AG20443 (cell line): ENCODE measurements at regions not wholly inside any gene's neighbourhood (a gene's known extent, or its start where the extent isn't known, plus 50 kb on each side); places are given as distances from the start of the nearest gene placed in this dataset.
A peak's percentile ranks its signal among the peaks of the same experiment; 100 is the strongest.

Experiments used
- DNase-seq: peaks from one replicate; pipeline ENCODE4 v3.0.0; 2012; ENCODE audit warnings: low spot score, mixed read lengths

DNA sequence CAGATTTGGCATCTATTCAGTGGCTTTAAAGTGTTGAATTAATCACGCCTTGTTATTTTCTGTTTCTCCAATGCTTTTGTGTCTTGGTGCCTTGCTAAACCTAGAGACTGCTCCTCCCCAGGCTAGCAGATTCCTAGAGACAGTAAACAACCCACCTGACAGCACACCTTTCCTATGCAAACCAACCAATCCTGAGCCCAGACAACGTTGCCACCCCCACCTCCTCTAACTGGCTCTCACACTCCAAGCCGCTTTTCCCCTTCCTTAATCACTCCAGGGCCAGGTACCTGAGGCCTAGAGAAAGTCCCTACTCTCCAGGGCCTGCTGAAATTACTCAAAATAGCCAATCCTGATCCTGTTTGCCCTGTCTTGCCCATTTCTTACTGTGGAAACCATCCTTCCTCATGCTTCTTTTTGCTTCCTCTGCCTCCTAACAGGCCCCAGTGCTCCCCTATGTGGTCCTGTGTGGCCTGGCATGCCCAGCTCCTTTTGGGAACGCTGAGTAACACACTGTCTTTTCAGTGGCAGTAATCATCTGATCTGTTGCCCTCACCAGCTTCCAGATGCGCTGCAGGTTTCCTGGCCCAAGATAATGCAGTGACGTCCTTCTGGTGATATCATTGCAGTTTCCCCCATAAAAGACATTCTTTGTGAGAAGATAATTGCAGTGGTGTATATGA lies 53.4 kb downstream of the GAS1 start:
- DNase-seq = no peak

- DNase-seq = no peak
Measured at GRCh38 chr9:86892576-86892975, 54.7 kb downstream of the GAS1 start.

- DNase-seq = no peak
Measured at GRCh38 chr9:86891886-86892437, 55.3 kb downstream of the GAS1 start.

DNA sequence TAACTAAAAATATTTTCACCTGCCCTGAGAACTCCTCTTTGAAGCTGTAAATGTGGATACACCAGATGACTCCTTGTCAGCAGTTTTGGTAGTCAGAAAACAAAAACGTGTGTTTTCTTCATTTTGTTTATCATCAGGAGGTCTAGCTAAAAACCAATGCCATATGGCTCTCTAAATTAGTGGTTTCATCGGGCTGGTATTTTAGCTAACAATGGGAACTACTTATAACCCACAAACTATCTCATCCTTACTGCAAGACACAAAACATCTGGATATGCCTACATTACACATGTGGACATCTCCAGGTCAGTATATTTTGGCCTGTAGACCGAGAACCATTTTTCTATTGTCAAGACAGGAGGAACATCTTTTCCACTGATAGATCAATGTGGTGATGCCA lies 56.2 kb downstream of the GAS1 start:
- DNase-seq = no peak

GRCh38 chr9:86885232-86885631 lies 62.1 kb downstream of the GAS1 start:
- DNase-seq = no peak

GRCh38 chr9:86876621-86877196 lies 70.6 kb downstream of the GAS1 start:
- no peak for DNase-seq

DNA sequence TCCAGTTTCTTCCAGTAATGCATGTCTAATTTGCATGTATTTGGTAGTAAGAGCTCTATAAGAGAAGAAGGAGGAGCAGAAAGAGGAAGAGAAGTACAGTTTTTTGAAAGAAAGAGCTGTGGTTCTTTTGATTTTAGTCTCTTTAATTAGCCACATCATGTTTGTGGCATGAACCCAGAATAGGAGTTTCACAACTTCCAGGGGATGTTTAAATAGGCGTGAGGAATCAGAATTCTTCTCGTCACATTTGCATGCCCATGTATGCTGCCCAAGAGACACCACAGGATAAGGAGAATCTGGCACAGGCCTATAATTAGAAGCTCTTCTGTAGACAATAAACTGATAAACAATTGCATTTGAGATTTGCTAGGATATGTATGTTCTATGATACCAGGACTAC lies 78.7 kb downstream of the GAS1 start:
- DNase-seq = peak; percentile 23

DNA sequence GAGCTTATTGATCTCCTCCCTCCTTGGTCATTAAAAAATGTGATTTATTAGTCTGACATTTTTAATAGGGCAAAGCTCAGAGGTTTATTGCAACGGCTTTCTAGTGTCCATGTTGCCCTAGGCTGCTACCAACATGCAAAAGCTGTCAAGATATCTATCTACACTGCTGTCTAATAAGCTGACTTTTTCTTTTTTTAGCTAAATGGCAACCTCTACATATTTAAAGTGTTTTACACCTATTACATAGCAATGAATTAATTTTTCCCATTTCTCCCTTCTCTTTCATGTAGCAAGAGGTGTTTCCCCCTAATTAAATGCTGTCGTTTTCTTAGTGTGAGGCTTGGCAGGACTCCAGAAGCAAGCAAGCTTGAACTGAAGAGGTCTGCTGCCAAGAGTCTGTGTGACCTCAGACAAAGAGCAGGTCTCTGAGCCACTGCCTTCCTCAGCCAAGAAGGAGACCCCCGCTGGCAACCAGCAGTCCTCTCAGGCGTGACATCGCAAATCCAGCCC lies 79.4 kb downstream of the GAS1 start:
- DNase-seq = no peak

GRCh38 chr9:86865952-86866351 lies 81.4 kb downstream of the GAS1 start:
- no peak for DNase-seq

DNA sequence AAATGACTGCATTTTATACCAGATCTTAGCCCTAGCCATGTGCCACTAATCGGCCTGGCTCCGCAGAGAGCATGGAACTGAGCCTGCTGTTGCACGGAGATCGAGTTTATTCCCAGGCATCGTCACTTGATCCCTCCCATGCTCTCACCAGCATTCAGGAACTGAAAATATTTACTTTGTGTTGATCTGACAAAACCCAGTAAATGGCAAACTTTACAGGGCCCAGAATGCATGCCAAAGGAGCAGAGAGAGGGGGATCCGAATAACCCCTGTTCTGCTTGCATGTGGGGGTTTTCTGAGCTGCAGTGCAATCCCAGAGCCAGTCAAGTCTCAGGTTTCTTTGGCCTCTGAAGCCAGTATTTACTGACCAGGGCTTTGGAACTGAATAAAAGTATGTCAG lies 87.3 kb downstream of the GAS1 start:
- no peak for DNase-seq

- DNase-seq = no peak
Measured at GRCh38 chr9:86859056-86859455, 88.2 kb downstream of the GAS1 start.

DNA sequence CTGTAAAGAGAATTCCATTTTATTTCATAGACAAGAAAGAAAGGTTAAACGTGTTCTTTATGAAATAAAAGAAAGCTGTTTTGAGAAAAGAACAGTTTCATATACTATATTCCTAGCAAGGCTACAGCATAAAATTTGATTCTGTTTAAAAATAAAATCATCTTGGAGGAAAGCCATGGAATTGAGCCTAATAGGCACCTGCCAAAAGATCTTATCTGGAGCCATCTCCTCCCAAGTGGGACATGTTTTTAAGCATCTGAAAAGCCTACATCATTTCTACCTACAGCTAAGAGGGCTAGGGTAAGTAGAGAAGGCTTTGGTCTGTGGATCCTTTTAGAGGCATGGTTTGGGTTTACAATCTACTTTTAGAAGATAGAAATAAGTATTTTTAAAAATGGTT lies 89.3 kb downstream of the GAS1 start:
- DNase-seq = no peak

- DNase-seq = no peak
Measured at GRCh38 chr9:86856259-86856658, 91.0 kb downstream of the GAS1 start.

DNA sequence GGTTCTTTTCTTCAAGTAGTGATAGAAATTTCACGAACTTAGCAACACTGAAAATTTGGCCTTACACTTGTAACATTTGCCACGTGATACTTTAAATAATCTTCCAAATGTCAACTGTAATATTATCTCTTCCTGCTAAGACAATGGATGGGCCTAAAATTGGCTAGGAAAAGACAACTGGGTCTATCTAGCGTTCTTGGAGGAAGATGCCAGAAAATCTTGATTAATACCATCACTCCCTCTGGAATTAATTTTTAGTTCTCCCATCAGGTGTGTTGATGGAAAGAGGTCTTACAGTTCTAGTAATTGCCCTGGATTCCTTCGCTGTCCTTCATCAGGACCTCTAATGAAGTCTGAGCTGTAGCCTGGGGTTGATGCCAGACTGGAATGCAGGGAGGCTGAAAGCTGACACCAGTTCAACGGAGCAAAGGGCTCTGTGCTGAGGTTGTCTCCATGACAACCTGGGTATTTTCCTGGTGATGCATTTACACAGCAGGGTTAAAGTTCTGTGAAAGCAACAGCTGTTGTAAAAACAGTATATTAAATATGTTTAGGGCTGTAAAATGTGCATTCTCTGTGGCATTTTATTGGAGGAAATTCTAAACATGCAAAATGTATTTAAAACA lies 92.3 kb downstream of the GAS1 start:
- peak; percentile 85 for DNase-seq

DNA sequence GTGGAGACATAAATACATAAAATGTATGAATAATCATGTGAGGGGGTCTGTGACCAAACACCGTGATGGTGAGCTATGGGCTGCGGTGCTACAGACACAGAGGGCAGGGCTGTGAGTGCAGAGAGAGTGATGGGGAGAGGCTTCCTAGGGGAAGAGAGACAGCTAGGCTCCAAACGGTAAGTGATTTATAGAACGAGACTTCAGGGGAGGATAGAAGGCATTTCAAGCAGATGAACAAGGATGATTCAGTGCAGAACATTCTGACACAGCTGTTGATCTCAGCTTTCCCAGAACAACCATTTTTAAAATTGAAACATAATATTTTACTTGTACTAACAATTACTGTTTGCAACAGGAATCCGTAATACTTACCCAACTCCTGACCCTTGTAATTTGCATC lies 100.7 kb downstream of the GAS1 start:
- DNase-seq = peak; percentile 28

DNA sequence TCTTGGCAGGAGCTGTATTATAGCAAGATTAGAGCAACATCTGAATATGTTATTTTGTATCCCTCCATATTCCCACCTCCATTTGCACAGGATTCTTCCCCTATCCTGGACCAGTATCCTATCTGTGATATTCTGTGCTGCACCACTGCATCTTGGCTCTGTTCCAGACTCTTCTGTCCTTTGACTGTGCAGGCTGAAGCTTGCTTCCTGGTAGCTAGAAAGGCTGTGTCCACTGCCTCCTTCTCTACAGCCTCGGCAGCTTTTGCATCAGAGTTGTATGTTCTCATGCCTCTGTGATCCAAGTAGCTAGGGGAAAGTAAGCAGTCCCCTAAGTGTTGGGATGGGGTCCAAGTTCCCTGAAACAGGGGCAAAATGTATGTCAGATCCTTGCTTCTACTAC lies 104.1 kb downstream of the GAS1 start:
- DNase-seq = peak; percentile 30

GRCh38 chr9:86842573-86842972 lies 104.7 kb downstream of the GAS1 start:
- peak; percentile 34 for DNase-seq

DNA sequence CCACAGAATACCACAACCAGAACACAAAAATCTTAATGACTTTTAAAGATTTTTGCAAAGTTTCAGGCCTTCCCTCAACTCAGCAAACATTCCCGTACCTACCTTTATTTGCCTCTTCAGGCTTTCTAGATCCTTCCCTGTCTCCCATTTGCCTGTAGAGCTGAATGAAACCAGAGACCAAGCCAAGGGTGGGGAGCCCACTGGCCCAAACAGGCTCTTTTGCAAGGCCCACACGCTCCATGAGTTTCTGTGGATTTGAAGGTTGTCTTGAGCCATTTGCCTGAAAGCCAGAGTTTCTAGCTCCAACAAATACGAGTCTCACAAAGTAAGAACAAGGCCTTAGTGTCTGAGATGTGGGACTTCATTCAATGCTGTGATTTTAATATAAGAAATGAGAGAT lies 107.8 kb downstream of the GAS1 start:
- no peak for DNase-seq

GRCh38 chr9:86838519-86839497 lies 108.5 kb downstream of the GAS1 start:
- DNase-seq = no peak

DNA sequence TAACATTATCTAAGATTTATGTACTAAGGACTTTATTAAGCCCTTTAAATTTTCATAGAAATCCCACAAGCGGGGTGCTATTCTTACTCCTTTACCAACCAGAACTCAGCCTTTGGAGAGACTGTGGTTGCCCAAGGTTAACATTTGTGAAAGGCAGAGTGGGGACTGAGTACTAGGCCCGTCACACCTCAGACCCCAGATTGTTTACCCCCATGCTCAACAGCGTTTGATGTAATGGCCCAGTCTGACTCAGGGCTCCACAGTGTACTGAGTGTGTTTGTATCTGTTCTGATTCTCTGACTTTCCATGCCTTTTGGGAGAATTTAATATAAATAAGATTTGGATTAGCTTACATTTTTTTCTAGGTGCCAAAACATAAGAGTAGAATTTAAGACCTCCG lies 110.0 kb downstream of the GAS1 start:
- no peak for DNase-seq

DNA sequence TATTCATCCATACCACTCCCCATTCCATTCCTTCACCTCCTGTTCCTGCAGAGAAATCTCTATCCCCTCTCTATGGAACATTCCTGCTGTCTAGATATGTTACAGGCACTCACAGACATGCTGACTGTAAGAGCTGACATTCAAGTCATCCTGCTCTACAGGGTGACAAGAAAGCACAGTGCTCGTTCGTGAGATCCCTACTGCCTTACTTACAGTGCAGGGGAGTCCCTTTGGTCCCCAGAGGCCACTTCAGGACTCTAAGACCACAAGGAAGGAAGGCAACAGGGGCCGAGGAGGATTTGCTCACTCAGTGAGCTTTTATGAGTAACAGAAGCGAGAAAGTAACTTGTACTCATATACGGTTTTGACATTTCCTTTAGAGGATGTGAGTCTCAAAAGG lies 110.5 kb downstream of the GAS1 start:
- no peak for DNase-seq

GRCh38 chr9:86836266-86836665 lies 111.0 kb downstream of the GAS1 start:
- DNase-seq = no peak
